H9 (cell line): ENCODE measurements at regions not wholly inside any gene's neighbourhood (a gene's known extent, or its start where the extent isn't known, plus 50 kb on each side); places are given as distances from the start of the nearest gene placed in this dataset.

Experiments used
- DNase-seq: peaks from one replicate; pipeline ENCODE4 v3.0.0-alpha.2; 2017
- H2AFZ ChIP-seq: one replicate; pipeline ENCODE4 v1.6.1; 2013; ENCODE audit warnings: mild to moderate bottlenecking, low read length, control low read depth, moderate library complexity
- H2AK5ac ChIP-seq: 2 replicates; pipeline ENCODE4 v1.6.1; 2013; ENCODE audit warnings: low read length, control low read depth, mixed read lengths; ENCODE audit not compliant: insufficient read length
- H2BK120ac ChIP-seq: one replicate; pipeline ENCODE4 v1.6.1; 2013; ENCODE audit warnings: low read depth, mild to moderate bottlenecking, low read length, control low read depth, inconsistent platforms; ENCODE audit not compliant: poor library complexity, severe bottlenecking
- H2BK12ac ChIP-seq: 2 replicates; pipeline ENCODE4 v1.6.1; 2013; ENCODE audit warnings: low read length, control low read depth, mixed read lengths, low read depth; ENCODE audit not compliant: insufficient read length
- H2BK15ac ChIP-seq: 2 replicates; pipeline ENCODE4 v1.6.1; 2013; ENCODE audit warnings: low read depth, low read length, control low read depth
- H2BK20ac ChIP-seq: one replicate; pipeline ENCODE4 v1.6.1; 2013; ENCODE audit warnings: low read depth, mild to moderate bottlenecking, low read length, control low read depth, inconsistent platforms; ENCODE audit not compliant: poor library complexity, severe bottlenecking
- H2BK5ac ChIP-seq: 2 replicates; pipeline ENCODE4 v1.6.1; 2013; ENCODE audit warnings: low read length, control low read depth, mixed read lengths; ENCODE audit not compliant: insufficient read length
- H3K14ac ChIP-seq: 2 replicates; pipeline ENCODE4 v1.6.1; 2013; ENCODE audit warnings: low read length, control low read depth; ENCODE audit not compliant: insufficient read depth
- H3K18ac ChIP-seq: 2 replicates; pipeline ENCODE4 v1.6.1; 2013; ENCODE audit warnings: low read depth, mild to moderate bottlenecking, mixed read lengths, low read length, control low read depth; ENCODE audit not compliant: insufficient read length
- H3K23ac ChIP-seq: 2 replicates; pipeline ENCODE4 v1.6.1; 2013; ENCODE audit warnings: low read length, control low read depth, mixed read lengths, low read depth; ENCODE audit not compliant: insufficient read length
- H3K23me2 ChIP-seq: 2 replicates; pipeline ENCODE4 v1.6.1; 2013; ENCODE audit warnings: low read depth, mild to moderate bottlenecking, mixed read lengths, low read length, control low read depth; ENCODE audit not compliant: insufficient read length, poor library complexity, severe bottlenecking
- H3K27ac ChIP-seq: 2 replicates; pipeline ENCODE4 v1.5.1; 2013; ENCODE audit warnings: low read length, control low read depth, mixed read lengths, low read depth; ENCODE audit not compliant: insufficient read length
- H3K27me3 ChIP-seq: 2 replicates; pipeline ENCODE4 v1.6.1; 2013; ENCODE audit warnings: low read length, control low read depth, inconsistent platforms; ENCODE audit not compliant: insufficient read depth
- H3K4ac ChIP-seq: 2 replicates; pipeline ENCODE4 v1.6.1; 2013; ENCODE audit warnings: low read depth, mild to moderate bottlenecking, control low read depth, inconsistent platforms, low read length, moderate library complexity
- H3K4me1 ChIP-seq: 2 replicates; pipeline ENCODE4 v1.6.1; 2013; ENCODE audit warnings: low read length, control low read depth, inconsistent platforms; ENCODE audit not compliant: insufficient read depth
- H3K4me2 ChIP-seq: 2 replicates; pipeline ENCODE4 v1.6.1; 2013; ENCODE audit warnings: low read length, control low read depth, mixed read lengths; ENCODE audit not compliant: insufficient read length, insufficient read depth
- H3K56ac ChIP-seq: 2 replicates; pipeline ENCODE4 v1.6.1; 2013; ENCODE audit warnings: low read depth, mild to moderate bottlenecking, mixed read lengths, low read length, control low read depth; ENCODE audit not compliant: insufficient read length
- H3K79me1 ChIP-seq: 2 replicates; pipeline ENCODE4 v1.6.1; 2013; ENCODE audit warnings: low read depth, mild to moderate bottlenecking, moderate library complexity, low read length, control low read depth, inconsistent platforms; ENCODE audit not compliant: insufficient read depth, poor library complexity, severe bottlenecking
- H3K79me2 ChIP-seq: 2 replicates; pipeline ENCODE4 v1.6.1; 2013; ENCODE audit warnings: low read length, control low read depth, inconsistent platforms; ENCODE audit not compliant: insufficient read depth
- H3K9ac ChIP-seq: 2 replicates; pipeline ENCODE4 v1.6.1; 2013; ENCODE audit warnings: low read length, control low read depth, mixed read lengths; ENCODE audit not compliant: insufficient read length; ENCODE audit errors: extremely low read depth
- H3K9me3 ChIP-seq: one replicate; pipeline ENCODE4 v1.6.1; 2013; ENCODE audit warnings: low read depth, low read length, inconsistent platforms; ENCODE audit not compliant: control insufficient read depth
- H3T11ph ChIP-seq: one replicate; pipeline ENCODE4 v1.6.1; 2013; ENCODE audit warnings: mild to moderate bottlenecking, low read length, control low read depth, inconsistent platforms
- H4K20me1 ChIP-seq: one replicate; pipeline ENCODE4 v1.6.1; 2013; ENCODE audit not compliant: control insufficient read depth, insufficient read length, insufficient read depth
- H4K5ac ChIP-seq: 2 replicates; pipeline ENCODE4 v1.6.1; 2013; ENCODE audit warnings: low read depth, mild to moderate bottlenecking, mixed read lengths, low read length, control low read depth; ENCODE audit not compliant: insufficient read length
- H4K8ac ChIP-seq: replicated peaks from 2 replicates; pipeline ENCODE4 v1.6.1; 2013; ENCODE audit warnings: low read length, control low read depth, mixed read lengths, low read depth; ENCODE audit not compliant: insufficient read length
- H4K91ac ChIP-seq: 2 replicates; pipeline ENCODE4 v1.6.1; 2013; ENCODE audit warnings: low read depth, mild to moderate bottlenecking, moderate library complexity, mixed read lengths, low read length, control low read depth; ENCODE audit not compliant: insufficient read length
- H3K27ac Mint-ChIP-seq, 3 experiments: 2 replicates in 2 of 3; 3 replicates in 1 of 3; pipeline ENCODE4 v1.8.0; 2020 to 2021; ENCODE audit warnings: mixed read lengths in 3 of 3, mild to moderate bottlenecking in 1 of 3, moderate library complexity in 1 of 3
- H3K27me3 Mint-ChIP-seq: 2 replicates; pipeline ENCODE4 v1.8.0; 2021; ENCODE audit warnings: low read depth, mild to moderate bottlenecking, moderate library complexity, mixed read lengths
- H3K36me3 Mint-ChIP-seq, 3 experiments: 2 replicates in 2 of 3; 3 replicates in 1 of 3; pipeline ENCODE4 v1.8.0; 2020 to 2021; ENCODE audit warnings: low read depth in 3 of 3, mixed read lengths in 3 of 3; ENCODE audit not compliant: insufficient read depth in 1 of 3
- H3K4me1 Mint-ChIP-seq, 2 experiments: 2 replicates each; pipeline ENCODE4 v1.8.0; 2020; ENCODE audit warnings: mixed read lengths in 2 of 2
- H3K4me3 Mint-ChIP-seq, 2 experiments: 2 replicates in 1 of 2; 3 replicates in 1 of 2; pipeline ENCODE4 v1.8.0; 2020 to 2021; ENCODE audit warnings: mild to moderate bottlenecking in 2 of 2, mixed read lengths in 2 of 2, moderate library complexity in 1 of 2
- H3K9me3 Mint-ChIP-seq, 2 experiments: 2 replicates in 1 of 2; 3 replicates in 1 of 2; pipeline ENCODE4 v1.8.0; 2020; ENCODE audit warnings: mild to moderate bottlenecking in 2 of 2, mixed read lengths in 2 of 2, moderate library complexity in 1 of 2
- CTCF ChIP-seq: fragments of 200-600 bp; sonication (generic); conservative IDR thresholded peaks from 3 replicates; pipeline ENCODE4 v1.8.0; 2021; ENCODE audit warnings: antibody characterized with exemption, mild to moderate bottlenecking

GRCh38 chr6:169052462-169052861 is 201.2 kb downstream of the THBS2 start:
- no peak overlapping the region for H2AFZ ChIP-seq
- H3K23ac ChIP-seq, result no peak overlapping the region
- H3K9me3 Mint-ChIP-seq, result peaks cover 8 to 13% of the 10 kb centered on the region in 2 experiments
- no peaks in the 10 kb centered on the region for H3K4me1 ChIP-seq
- H3K27ac Mint-ChIP-seq, result no peak overlapping the region
- H3T11ph ChIP-seq, result no peak overlapping the region
- H3K79me1 ChIP-seq, result no peaks in the 10 kb centered on the region
- no peak overlapping the region for H4K91ac ChIP-seq
- no peak overlapping the region for H3K4me2 ChIP-seq
- H4K5ac ChIP-seq, result no peak overlapping the region
- no peak overlapping the region for H3K18ac ChIP-seq
- no peak for TF ChIP-seq CTCF
- H3K4me3 Mint-ChIP-seq, result no peak overlapping the region
- no peak overlapping the region for H2BK12ac ChIP-seq
- H3K4ac ChIP-seq, result no peak overlapping the region
- peaks cover 0 to 8% (median 0%) of the 10 kb centered on the region in 3 experiments; a peak in 3 of 7 replicates for H3K36me3 Mint-ChIP-seq
- no peak overlapping the region for H2BK20ac ChIP-seq
- H2BK15ac ChIP-seq, result no peak overlapping the region
- no peaks in the 10 kb centered on the region for H4K20me1 ChIP-seq
- H3K27me3 ChIP-seq, result no peaks in the 10 kb centered on the region
- no peak overlapping the region for H2BK5ac ChIP-seq
- no peak overlapping the region for H2BK120ac ChIP-seq
- no peaks in the 10 kb centered on the region for H3K9me3 ChIP-seq
- H3K27me3 Mint-ChIP-seq, result no peaks in the 10 kb centered on the region
- H3K56ac ChIP-seq, result no peak overlapping the region
- no peaks in the 10 kb centered on the region for H3K4me1 Mint-ChIP-seq
- no peak overlapping the region for H3K9ac ChIP-seq
- H3K79me2 ChIP-seq, result no peaks in the 10 kb centered on the region
- no peak overlapping the region for H3K14ac ChIP-seq
- H4K8ac ChIP-seq, result no peak overlapping the region
- DNase-seq, result no peak
- H3K27ac ChIP-seq, result no peak overlapping the region
- H3K23me2 ChIP-seq, result no peaks in the 10 kb centered on the region
- H2AK5ac ChIP-seq, result no peak overlapping the region
